Activated T-cell treated with anti-CD3 and anti-CD28 coated beads, Interleukin-2, amount 50 U/mL, for 72 hours (primary cell): ENCODE measurements at regions not wholly inside any gene's neighbourhood (a gene's known extent, or its start where the extent isn't known, plus 50 kb on each side); places are given as distances from the start of the nearest gene placed in this dataset.

Source experiments
- ATAC-seq, 2 donors: fragments of 150-1000 bp; cut with Tn5 transposase; replicated peaks in 1 of 2; 2 replicates each; pipeline ENCODE4 v1.10.0; 2021; ENCODE audit warnings: moderate library complexity in 2 of 2, mild to moderate bottlenecking in 1 of 2
- DNase-seq, 2 donors: peaks; one replicate each; pipeline ENCODE4 v3.0.0; 2021 to 2022; ENCODE audit warnings: mixed read lengths in 1 of 2
- H3K27ac Mint-ChIP-seq: one replicate; pipeline ENCODE4 v1.8.0; 2022; ENCODE audit warnings: mild to moderate bottlenecking, moderate library complexity, mixed read lengths
- H3K27me3 Mint-ChIP-seq: one replicate; pipeline ENCODE4 v1.8.0; 2022; ENCODE audit warnings: low read depth, mixed read lengths
- H3K36me3 Mint-ChIP-seq, 2 donors: one replicate each; pipeline ENCODE4 v1.8.0; 2022; ENCODE audit warnings: mixed read lengths in 2 of 2, mild to moderate bottlenecking in 1 of 2; ENCODE audit not compliant: insufficient read depth in 2 of 2
- H3K4me1 Mint-ChIP-seq: one replicate; pipeline ENCODE4 v1.8.0; 2022; ENCODE audit warnings: low read depth, mixed read lengths
- H3K4me3 Mint-ChIP-seq, 2 donors: one replicate each; pipeline ENCODE4 v1.8.0; 2022; ENCODE audit warnings: mild to moderate bottlenecking in 2 of 2, mixed read lengths in 2 of 2, moderate library complexity in 2 of 2
- H3K9me3 Mint-ChIP-seq, 2 donors: one replicate each; pipeline ENCODE4 v1.8.0; 2022; ENCODE audit warnings: mixed read lengths in 2 of 2

DNA sequence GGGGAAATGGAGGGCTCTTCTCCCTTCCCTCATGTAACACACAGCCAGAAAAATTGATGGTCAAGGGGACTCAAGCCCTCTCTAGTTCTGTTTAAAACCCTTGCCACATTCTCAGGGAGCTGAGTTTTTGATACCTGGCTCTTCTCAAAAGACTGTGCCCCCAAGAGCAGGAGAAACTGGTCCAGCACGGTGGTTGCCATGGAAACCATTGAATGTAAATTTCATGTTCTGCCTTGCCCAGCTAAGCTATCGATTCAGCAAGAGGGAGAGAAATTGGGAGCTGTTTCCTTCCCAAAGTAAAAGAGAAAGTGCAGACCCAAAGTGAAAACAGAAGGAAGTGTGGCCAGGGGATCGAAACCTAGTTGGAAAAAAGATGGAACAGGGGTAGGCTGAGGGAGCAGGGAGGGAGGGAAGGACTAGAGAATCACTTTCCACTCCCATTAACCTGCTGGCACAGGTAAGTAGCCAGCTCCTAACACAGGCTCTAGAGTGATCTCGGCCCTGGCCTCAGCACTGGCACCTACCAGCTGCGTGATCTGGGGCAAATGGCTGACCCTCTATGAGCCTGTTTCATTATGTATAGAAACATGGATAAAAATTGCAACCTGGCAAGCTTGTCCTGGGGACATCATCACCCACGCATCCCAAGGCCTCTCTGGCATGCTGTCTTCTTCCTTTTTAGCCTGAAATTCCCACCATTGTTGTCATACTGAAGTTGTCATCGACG, 140.9 kb downstream of the TPRA1 start:
- no peaks in the 10 kb centered on the region for H3K4me1 Mint-ChIP-seq
- peaks cover 33% of the 10 kb centered on the region for H3K27me3 Mint-ChIP-seq
- DNase-seq (no peak), ATAC-seq (no peak)
- no peak overlapping the region for H3K4me3 Mint-ChIP-seq
- H3K9me3 Mint-ChIP-seq: no peaks in the 10 kb centered on the region
- no peaks in the 10 kb centered on the region for H3K36me3 Mint-ChIP-seq
- H3K27ac Mint-ChIP-seq: no peak overlapping the region

DNA sequence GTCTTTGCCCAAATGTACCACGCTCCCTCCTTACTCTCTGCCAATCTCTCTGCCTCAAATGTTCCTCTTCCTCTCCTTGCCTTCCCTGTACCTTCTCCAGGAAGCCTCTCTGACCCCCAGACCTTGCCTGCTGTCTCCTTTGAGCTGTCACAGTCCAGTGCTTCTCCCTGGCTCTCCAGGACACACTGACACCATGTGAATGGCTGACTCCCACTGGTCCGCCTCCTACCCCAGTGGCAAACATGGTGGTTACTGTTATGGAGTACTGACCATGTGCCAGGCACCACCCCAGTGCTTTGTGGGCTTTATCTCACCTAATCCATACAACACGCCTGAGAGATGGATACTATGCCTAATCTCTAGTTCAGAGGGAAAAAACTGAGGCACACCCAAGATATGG, 141.9 kb downstream of the TPRA1 start:
- no peak overlapping the region for H3K4me3 Mint-ChIP-seq
- H3K36me3 Mint-ChIP-seq: no peaks in the 10 kb centered on the region
- no peaks in the 10 kb centered on the region for H3K9me3 Mint-ChIP-seq
- no peaks in the 10 kb centered on the region for H3K4me1 Mint-ChIP-seq
- no peak overlapping the region for H3K27ac Mint-ChIP-seq
- ATAC-seq (no peak), DNase-seq (no peak)
- peaks cover 26% of the 10 kb centered on the region for H3K27me3 Mint-ChIP-seq

DNA sequence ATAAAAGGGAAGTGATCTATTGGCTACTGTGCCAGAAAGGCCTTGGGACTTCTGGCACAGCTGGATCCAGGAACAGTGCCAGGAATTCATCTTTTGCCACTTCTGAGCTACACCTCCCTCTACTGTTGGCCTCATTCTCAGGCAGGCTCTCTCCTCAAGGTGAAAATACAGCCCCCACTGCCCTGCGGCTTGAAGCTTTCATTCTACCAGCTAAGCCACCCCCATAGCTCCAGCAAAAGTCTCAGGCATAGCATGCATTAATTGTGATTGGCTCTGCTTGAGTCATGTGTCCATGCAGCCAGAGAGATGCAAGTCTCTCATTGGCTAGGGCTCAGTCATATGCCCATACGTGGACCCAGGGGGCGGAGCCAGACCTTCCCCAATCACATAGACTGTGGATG, 142.4 kb downstream of the TPRA1 start:
- H3K27ac Mint-ChIP-seq: no peak overlapping the region
- ATAC-seq (no peak), DNase-seq (no peak)
- no peaks in the 10 kb centered on the region for H3K36me3 Mint-ChIP-seq
- no peaks in the 10 kb centered on the region for H3K4me1 Mint-ChIP-seq
- peaks cover 21% of the 10 kb centered on the region for H3K27me3 Mint-ChIP-seq
- no peaks in the 10 kb centered on the region for H3K9me3 Mint-ChIP-seq
- H3K4me3 Mint-ChIP-seq: no peak overlapping the region

DNA sequence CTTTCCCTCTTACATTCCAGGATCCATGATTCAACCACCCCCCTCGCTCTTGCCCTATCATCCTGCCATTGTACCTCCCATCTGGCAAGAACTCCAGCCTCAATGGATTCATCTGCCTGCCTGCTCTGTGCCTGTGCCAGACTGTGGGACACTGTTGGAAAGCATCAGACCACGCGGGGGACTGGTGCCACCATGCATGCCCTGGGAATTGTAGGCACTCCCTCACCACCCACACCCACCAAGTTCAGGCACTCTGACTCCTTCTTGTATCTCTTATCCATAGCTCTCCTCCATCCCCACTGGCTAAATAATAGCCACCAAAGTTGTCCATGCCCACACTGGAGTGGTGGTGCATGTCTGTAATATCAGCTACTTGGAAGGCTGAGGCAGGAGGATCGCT, 143.8 kb downstream of the TPRA1 start:
- Mint-ChIP-seq H3K4me1 (no peaks in the 10 kb centered on the region), H3K27me3 (peaks cover 13% of the 10 kb centered on the region), H3K9me3 (no peaks in the 10 kb centered on the region), H3K36me3 (no peaks in the 10 kb centered on the region), H3K27ac (no peak overlapping the region), H3K4me3 (no peak overlapping the region)
- DNase-seq: no peak
- no peak for ATAC-seq

DNA sequence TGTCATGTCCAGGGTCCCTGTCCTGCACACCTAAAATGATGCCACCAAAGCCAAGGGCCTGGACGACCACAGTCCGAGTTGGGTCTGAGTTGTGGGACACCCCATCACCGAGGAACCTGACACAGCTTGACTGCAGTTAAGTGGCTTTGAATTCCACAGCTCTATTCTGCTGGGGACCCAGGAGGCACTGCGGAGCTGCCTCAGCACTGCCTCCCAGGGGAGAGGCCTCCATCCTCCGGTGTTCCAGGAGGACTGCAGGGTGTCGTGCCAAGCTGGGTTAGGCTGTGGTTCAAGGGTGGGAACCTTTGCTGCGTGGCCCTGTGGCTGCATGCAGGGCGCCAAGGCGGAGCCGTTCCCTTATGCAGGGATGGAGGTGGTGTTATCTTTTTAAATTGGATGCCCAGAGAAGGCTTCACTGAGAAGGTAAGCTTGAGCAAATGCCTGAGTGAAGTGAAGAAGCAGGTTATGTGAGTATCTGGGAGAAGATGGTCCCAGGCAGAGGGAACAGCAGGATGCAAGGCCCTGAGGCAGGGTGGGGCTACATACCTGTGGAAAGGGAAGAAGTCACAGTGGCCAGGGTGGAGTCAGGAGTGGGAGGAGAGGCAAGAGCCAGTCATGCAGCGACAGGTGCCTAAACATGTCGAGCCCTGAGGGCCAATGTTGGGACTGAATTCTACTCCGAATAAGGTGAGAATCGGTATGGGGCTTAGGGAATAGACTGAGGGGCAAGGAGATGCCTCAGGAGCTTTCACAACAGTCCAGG, 144.8 kb downstream of the TPRA1 start:
- Mint-ChIP-seq H3K36me3 (no peaks in the 10 kb centered on the region), H3K27me3 (peaks cover 13% of the 10 kb centered on the region), H3K4me1 (no peaks in the 10 kb centered on the region), H3K9me3 (no peaks in the 10 kb centered on the region), H3K4me3 (no peak overlapping the region), H3K27ac (no peak overlapping the region)
- ATAC-seq (no peak), DNase-seq (no peak)

DNA sequence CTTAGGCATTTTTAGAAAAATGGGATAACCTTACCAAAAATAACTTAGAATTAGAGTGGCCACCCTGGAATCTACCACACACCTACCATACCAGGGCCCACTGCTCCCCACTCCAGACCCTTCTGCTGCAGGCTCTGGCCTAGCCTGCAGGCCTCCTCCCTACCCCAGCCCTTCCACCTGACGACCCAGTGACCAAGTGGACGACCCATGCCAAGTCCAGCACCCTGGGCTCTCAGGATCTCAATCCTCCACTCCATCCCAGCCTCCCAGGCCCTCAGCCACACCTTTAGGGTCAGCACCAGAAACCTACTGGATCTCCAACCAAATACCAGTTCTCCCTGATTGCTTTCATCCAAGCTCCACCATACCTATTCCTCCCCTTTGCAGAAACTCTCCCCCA, 145.8 kb downstream of the TPRA1 start:
- Mint-ChIP-seq H3K9me3 (no peaks in the 10 kb centered on the region), H3K4me1 (no peaks in the 10 kb centered on the region), H3K4me3 (no peak overlapping the region), H3K36me3 (no peaks in the 10 kb centered on the region), H3K27ac (no peak overlapping the region), H3K27me3 (peaks cover 5% of the 10 kb centered on the region)
- ATAC-seq: no peak
- DNase-seq: no peak

DNA sequence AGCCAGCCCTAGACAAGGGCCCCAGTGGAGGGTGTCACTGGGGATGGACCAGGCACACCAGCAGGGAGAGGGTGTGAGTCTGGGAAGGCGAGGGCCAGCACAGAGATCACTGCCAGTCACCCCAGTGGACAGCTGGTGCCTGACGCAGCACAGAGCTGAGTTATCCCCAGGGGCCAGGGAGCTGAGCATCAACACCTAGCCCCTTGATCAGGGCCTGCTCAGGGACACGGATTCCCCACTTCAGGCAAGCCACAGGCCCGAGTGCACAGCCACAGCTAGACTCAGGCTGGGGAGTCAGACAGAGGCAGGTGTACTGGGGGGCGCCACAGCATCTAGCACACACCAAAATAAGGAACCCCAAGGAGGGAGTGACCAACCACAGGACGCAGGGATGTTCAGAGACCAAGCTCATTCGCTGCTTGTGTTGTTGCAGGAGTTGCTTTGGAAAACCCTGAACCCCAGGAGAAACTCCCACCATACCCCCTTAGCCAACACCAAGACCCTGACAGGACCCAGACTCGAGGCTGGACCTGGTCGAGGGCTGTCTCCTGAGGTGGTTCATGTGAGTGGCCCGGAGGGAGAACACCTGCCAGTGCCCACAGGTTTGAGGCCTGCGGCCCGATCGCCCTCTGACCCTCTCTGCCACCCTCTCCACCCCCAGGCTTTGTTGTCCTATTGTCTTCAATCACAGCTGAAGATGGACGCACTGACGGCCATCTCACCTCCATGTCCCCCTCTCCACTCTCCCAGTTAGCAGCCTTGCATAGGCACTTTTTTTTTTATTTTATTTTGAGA, 146.8 kb downstream of the TPRA1 start:
- H3K27me3 Mint-ChIP-seq: peaks cover 2% of the 10 kb centered on the region
- no peaks in the 10 kb centered on the region for H3K4me1 Mint-ChIP-seq
- no peak overlapping the region for H3K4me3 Mint-ChIP-seq
- no peaks in the 10 kb centered on the region for H3K36me3 Mint-ChIP-seq
- H3K27ac Mint-ChIP-seq: no peak overlapping the region
- no peak for ATAC-seq
- DNase-seq: no peak
- no peaks in the 10 kb centered on the region for H3K9me3 Mint-ChIP-seq

DNA sequence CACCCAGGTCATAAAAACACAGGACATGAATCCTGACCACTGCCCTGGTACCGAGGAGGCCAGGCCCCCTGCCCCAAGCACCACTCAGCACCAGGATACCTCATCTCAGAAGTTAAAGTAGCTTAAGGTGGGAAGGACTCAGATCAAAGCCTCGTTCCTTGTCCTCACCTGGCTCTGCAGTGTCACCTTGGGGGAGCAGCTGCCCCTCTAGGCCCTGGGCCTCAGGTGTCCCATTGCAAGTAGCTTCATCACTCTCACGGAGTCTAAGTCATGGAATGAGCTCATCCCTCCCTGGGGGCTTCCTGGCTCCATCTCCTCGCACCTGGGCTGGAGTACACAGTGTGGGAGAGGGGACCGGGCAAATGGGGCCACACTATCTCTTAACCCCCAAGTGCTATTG, 148.0 kb downstream of the TPRA1 start:
- no peaks in the 10 kb centered on the region for H3K36me3 Mint-ChIP-seq
- DNase-seq: no peak
- H3K27ac Mint-ChIP-seq: no peak overlapping the region
- ATAC-seq: no peak
- H3K4me1 Mint-ChIP-seq: no peaks in the 10 kb centered on the region
- no peak overlapping the region for H3K4me3 Mint-ChIP-seq
- peaks cover 4% of the 10 kb centered on the region for H3K27me3 Mint-ChIP-seq
- H3K9me3 Mint-ChIP-seq: no peaks in the 10 kb centered on the region

DNA sequence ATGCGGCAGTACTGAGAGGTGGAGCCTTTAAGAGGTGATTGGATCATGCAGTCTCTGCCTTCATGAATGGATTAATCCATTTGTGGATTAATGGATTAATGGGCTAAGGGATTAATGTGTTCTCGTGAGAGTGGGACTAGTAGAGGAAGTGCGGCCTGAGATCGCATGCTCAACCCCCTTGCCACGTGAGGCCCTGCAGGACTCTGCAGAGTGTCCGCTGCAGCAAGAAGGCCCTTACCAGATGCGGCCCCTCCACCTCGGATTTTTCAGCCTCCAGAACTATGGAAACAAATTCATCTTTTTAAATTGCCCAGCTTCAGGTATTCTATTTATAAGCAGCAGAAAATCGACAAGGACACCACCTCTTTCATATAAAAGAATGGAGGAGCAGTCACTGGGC, 148.8 kb downstream of the TPRA1 start:
- DNase-seq: no peak
- H3K27me3 Mint-ChIP-seq: peaks cover 11% of the 10 kb centered on the region
- no peaks in the 10 kb centered on the region for H3K9me3 Mint-ChIP-seq
- no peaks in the 10 kb centered on the region for H3K4me1 Mint-ChIP-seq
- no peaks in the 10 kb centered on the region for H3K36me3 Mint-ChIP-seq
- no peak overlapping the region for H3K27ac Mint-ChIP-seq
- no peak for ATAC-seq
- H3K4me3 Mint-ChIP-seq: no peak overlapping the region

DNA sequence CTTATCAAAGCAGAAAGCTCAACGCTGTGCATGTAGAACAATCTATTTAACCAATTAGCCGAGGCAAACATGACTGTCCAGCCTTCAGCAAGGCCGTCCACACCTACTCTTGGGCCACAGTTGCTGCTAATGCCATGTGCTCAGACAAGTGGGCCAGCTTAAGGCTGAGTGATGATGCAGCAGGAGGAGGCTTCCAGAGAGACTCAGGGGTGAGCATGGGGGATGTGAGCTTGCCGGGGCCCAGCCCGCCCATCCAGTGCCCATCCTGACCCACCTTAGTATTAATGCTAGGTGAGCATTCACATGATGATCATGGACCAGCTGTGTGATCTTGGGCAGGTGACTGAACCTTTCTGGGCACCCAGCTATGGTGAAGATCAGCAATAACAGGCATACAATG, 150.1 kb downstream of the TPRA1 start:
- Mint-ChIP-seq H3K9me3 (no peaks in the 10 kb centered on the region), H3K36me3 (no peaks in the 10 kb centered on the region), H3K4me1 (no peaks in the 10 kb centered on the region), H3K27ac (no peak overlapping the region), H3K4me3 (no peak overlapping the region), H3K27me3 (peaks cover 18% of the 10 kb centered on the region)
- DNase-seq: no peak
- ATAC-seq: no peak

DNA sequence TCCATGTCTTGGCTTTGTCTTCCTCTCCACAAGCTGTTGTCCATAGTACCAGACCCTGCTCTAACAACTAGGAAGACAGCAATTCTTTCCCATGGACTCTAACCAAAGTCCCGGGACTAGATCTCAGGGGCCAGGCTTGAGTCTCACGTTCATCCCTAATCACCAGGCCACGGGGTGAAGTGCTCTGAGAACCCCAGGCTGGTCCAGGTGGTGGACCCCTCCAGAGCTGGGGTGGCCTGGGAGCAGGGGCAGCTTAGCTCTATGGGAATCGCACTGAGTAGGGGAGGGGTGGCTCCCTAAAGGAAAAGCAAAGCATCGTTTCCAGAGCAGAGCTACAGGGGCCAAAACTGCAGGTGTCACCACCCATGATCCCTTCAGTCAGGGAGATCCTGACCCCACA, 150.9 kb downstream of the TPRA1 start:
- Mint-ChIP-seq H3K27ac (no peak overlapping the region), H3K9me3 (no peaks in the 10 kb centered on the region), H3K4me1 (no peaks in the 10 kb centered on the region), H3K4me3 (no peak overlapping the region), H3K27me3 (peaks cover 18% of the 10 kb centered on the region), H3K36me3 (no peaks in the 10 kb centered on the region)
- ATAC-seq (no peak), DNase-seq (no peak)

DNA sequence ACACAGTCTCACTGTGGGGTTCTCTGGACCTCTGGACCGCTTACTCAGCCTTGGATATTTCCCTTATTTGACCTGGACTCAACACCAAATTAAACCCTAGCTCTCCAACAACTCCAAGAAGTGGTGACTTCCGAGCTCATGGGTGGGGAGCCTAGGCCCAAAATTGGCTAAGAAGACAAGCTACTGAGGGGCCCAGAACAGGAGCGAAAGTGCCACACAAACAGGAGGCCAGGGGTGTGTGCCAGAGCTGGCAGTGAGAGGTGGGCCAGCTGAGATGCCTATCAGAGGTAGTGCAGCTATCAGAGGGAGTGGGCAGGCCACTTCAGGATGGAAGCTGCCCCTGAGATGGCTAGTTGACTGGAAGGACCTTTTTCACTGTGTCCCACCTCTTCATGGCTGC, 151.1 kb upstream of the PRR20G start:
- Mint-ChIP-seq H3K4me1 (no peaks in the 10 kb centered on the region), H3K27ac (no peak overlapping the region), H3K9me3 (no peaks in the 10 kb centered on the region), H3K27me3 (peaks cover 18% of the 10 kb centered on the region), H3K36me3 (no peaks in the 10 kb centered on the region), H3K4me3 (no peak overlapping the region)
- no peak for DNase-seq
- no peak for ATAC-seq

DNA sequence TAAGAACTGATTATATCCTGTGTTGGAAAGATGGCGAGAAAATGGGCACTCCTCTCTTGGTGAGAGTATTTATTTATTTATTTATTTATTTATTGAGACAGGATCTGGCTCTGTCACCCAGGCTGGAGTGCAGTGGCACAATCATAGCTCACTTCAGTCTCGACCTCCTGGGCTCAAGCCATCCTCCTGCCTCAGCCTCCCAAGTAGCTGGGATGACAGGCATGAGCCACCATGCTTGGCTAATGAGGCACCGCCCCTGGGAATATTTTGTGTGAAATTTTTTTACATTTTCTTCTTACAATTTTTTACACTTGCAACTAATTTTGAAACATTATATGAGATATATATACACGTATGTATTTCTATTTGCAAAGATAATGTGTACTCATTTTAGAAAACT, 150.5 kb upstream of the PRR20G start:
- H3K27ac Mint-ChIP-seq: no peak overlapping the region
- no peaks in the 10 kb centered on the region for H3K36me3 Mint-ChIP-seq
- no peak overlapping the region for H3K4me3 Mint-ChIP-seq
- peaks cover 18% of the 10 kb centered on the region for H3K27me3 Mint-ChIP-seq
- H3K9me3 Mint-ChIP-seq: no peaks in the 10 kb centered on the region
- DNase-seq: no peak
- no peaks in the 10 kb centered on the region for H3K4me1 Mint-ChIP-seq
- no peak for ATAC-seq
